Mesendoderm (in vitro differentiated cells): ENCODE measurements at regions not wholly inside any gene's neighbourhood (a gene's known extent, or its start where the extent isn't known, plus 50 kb on each side); places are given as distances from the start of the nearest gene placed in this dataset.
"Not testable (repeated sequence)": the region's sequence is repeated elsewhere in the genome, so short reads cannot be mapped to it uniquely, and the experiment has no call there.

Experiments used
- DNase-seq: peaks from one replicate; pipeline ENCODE4 v3.0.0; 2013
- H2AK5ac ChIP-seq: 2 replicates; pipeline ENCODE4 v1.6.1; 2013; ENCODE audit warnings: low read length, inconsistent platforms
- H2BK120ac ChIP-seq: 2 replicates; pipeline ENCODE4 v1.6.1; 2013; ENCODE audit warnings: low read depth, mild to moderate bottlenecking, low read length, moderate library complexity, mixed read lengths
- H2BK15ac ChIP-seq: replicated peaks from 2 replicates; pipeline ENCODE4 v1.6.1; 2013; ENCODE audit warnings: low read depth, mild to moderate bottlenecking, moderate library complexity
- H2BK5ac ChIP-seq: 2 replicates; pipeline ENCODE4 v1.6.1; 2013; ENCODE audit warnings: low read length, inconsistent platforms
- H3K18ac ChIP-seq: 2 replicates; pipeline ENCODE4 v1.6.1; 2013; ENCODE audit warnings: mild to moderate bottlenecking, low read length, mixed read lengths
- H3K23ac ChIP-seq: one replicate; pipeline ENCODE4 v1.6.1; 2013; ENCODE audit warnings: low read length
- H3K27ac ChIP-seq: 2 replicates; pipeline ENCODE4 v1.5.1; 2013; ENCODE audit warnings: low read depth, mild to moderate bottlenecking, inconsistent platforms, low read length, moderate library complexity
- H3K27me3 ChIP-seq: 2 replicates; pipeline ENCODE4 v1.6.1; 2013; ENCODE audit warnings: low read length, control low read depth, mild to moderate bottlenecking, inconsistent platforms; ENCODE audit not compliant: insufficient read depth, poor library complexity
- H3K36me3 ChIP-seq: 2 replicates; pipeline ENCODE4 v1.6.1; 2013; ENCODE audit warnings: low read length, inconsistent platforms; ENCODE audit not compliant: control insufficient read depth, insufficient read depth
- H3K4ac ChIP-seq: one replicate; pipeline ENCODE4 v1.6.1; 2013; ENCODE audit warnings: low read depth, mild to moderate bottlenecking, low read length, moderate library complexity
- H3K4me1 ChIP-seq: 2 replicates; pipeline ENCODE4 v1.6.1; 2013; ENCODE audit warnings: low read depth, low read length, inconsistent platforms; ENCODE audit not compliant: control insufficient read depth
- H3K4me2 ChIP-seq: 2 replicates; pipeline ENCODE4 v1.6.1; 2013; ENCODE audit warnings: low read length
- H3K4me3 ChIP-seq: 2 replicates; pipeline ENCODE4 v1.5.1; 2013; ENCODE audit warnings: mild to moderate bottlenecking, low read length
- H3K56ac ChIP-seq: one replicate; pipeline ENCODE4 v1.6.1; 2013; ENCODE audit warnings: low read length
- H3K79me1 ChIP-seq: 2 replicates; pipeline ENCODE4 v1.6.1; 2013; ENCODE audit warnings: low read length, inconsistent platforms
- H3K79me2 ChIP-seq: 2 replicates; pipeline ENCODE4 v1.6.1; 2013; ENCODE audit warnings: mild to moderate bottlenecking, low read length; ENCODE audit not compliant: control insufficient read depth, insufficient read depth
- H3K9ac ChIP-seq: 2 replicates; pipeline ENCODE4 v1.6.1; 2013; ENCODE audit warnings: low read length, inconsistent platforms
- H4K5ac ChIP-seq: one replicate; pipeline ENCODE4 v1.6.1; 2013; ENCODE audit warnings: low read length
- H4K8ac ChIP-seq: one replicate; pipeline ENCODE4 v1.6.1; 2013; ENCODE audit warnings: low read depth, mild to moderate bottlenecking, control low read depth, low read length, moderate library complexity
- WGBS: extraction: QIAGEN DNeasy Blood & Tissue Kit; methylation state at CpG from one replicate; pipeline ENCODE4 v1.1.7; 2013; ENCODE audit warnings: low lambda C conversion rate, missing lambda C conversion rate; ENCODE audit not compliant: insufficient coverage; ENCODE audit errors: extremely low coverage; 5-methylcytosine and 5-hydroxymethylcytosine counted together

DNA sequence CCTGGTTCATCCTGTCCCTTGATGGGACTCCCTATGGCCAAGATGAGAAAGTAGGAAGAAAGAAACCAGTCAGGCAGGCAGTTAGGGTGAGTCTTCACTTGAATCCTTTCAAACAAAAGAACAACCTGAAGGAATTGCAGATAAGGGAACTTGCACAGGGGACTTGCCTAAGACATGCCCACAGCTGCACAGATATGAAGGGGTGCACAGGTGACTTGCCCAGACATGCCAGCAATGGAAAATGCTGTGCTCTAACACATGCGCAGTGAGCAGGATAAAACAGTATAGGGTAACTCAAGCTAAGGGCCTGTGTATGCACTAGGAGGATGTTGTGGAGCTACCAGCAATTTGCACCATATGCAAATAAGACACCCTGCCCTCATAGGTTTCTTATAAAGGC is 404.6 kb upstream of the USP9Y start:
- no peak overlapping the region for H3K4ac ChIP-seq
- no peak overlapping the region for H3K4me2 ChIP-seq
- no peak overlapping the region for H3K23ac ChIP-seq
- no peak overlapping the region for H2BK15ac ChIP-seq
- no peaks in the 10 kb centered on the region for H3K79me2 ChIP-seq
- H2BK120ac ChIP-seq, result no peak overlapping the region
- no peak for DNase-seq
- no peak overlapping the region for H3K4me3 ChIP-seq
- H2AK5ac ChIP-seq, result no peak overlapping the region
- no peaks in the 10 kb centered on the region for H3K4me1 ChIP-seq
- H3K79me1 ChIP-seq, result no peaks in the 10 kb centered on the region
- H4K5ac ChIP-seq, result no peak overlapping the region
- no CpG with 5 or more reads among the region's 1 CpG for WGBS
- no peak overlapping the region for H3K18ac ChIP-seq
- H4K8ac ChIP-seq, result no peak overlapping the region
- no peak overlapping the region for H3K27ac ChIP-seq
- no peaks in the 10 kb centered on the region for H3K27me3 ChIP-seq
- no peaks in the 10 kb centered on the region for H3K36me3 ChIP-seq
- H3K9ac ChIP-seq, result no peak overlapping the region
- no peak overlapping the region for H3K56ac ChIP-seq
- H2BK5ac ChIP-seq, result no peak overlapping the region

DNA sequence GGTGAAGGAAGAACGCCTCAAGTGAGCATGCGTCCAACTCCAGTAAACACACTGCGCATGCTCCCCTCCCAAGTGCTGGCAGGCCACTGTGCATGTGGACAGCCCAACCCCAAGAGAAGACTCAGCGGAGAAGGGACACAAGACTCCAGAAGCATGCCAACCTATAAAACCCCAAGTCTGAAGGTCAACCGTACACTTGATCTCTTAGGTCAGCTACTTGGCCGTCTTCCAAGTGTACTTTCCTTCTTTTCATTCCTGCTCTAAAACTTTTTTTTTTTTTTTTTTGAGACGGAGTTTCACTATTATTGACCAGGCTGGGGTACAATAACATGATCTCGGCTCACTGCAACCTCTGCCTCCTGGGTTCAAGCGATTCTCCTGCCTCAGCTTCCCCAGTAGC is 401.2 kb upstream of the USP9Y start:
- H3K4me3 ChIP-seq, H2AK5ac ChIP-seq, H3K4me2 ChIP-seq, H2BK5ac ChIP-seq, H3K4me1 ChIP-seq, H3K23ac ChIP-seq, H2BK15ac ChIP-seq, H3K27me3 ChIP-seq, H3K4ac ChIP-seq, H3K27ac ChIP-seq, H4K5ac ChIP-seq, H4K8ac ChIP-seq, H3K18ac ChIP-seq, H3K56ac ChIP-seq, DNase-seq, H3K79me1 ChIP-seq, H3K79me2 ChIP-seq, H2BK120ac ChIP-seq, H3K36me3 ChIP-seq, H3K9ac ChIP-seq: not testable (repeated sequence)
- WGBS, result no CpG with 5 or more reads among the region's 9 CpGs

DNA sequence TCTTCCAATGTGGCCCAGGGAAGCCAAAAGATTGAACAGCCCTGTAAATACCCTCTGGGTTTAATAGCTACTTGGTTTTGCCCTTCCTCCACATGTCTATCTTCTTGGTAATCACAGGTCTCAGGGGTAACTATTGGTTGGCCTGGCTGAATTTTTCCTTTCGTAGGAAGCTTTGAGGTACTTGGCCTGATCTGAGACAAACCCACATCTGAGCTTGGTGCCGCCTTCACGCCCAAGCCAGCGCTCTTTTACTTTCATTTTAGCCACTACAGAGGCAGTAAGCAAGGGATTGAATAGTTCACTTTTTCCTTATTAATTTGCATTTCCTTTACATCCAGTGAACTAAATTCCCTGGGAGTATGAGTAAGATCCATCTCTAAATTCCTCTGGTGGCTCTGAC is 397.6 kb upstream of the USP9Y start:
- no peak for DNase-seq
- Histone ChIP-seq H3K4me3 (no peak overlapping the region), H3K56ac (no peak overlapping the region), H2BK120ac (no peak overlapping the region), H3K27me3 (no peaks in the 10 kb centered on the region), H3K4me1 (no peaks in the 10 kb centered on the region), H3K4ac (no peak overlapping the region), H4K8ac (no peak overlapping the region), H3K79me1 (no peaks in the 10 kb centered on the region), H3K79me2 (no peaks in the 10 kb centered on the region), H2BK5ac (no peak overlapping the region), H2BK15ac (no peak overlapping the region), H3K18ac (no peak overlapping the region), H3K36me3 (no peaks in the 10 kb centered on the region), H3K23ac (no peak overlapping the region), H2AK5ac (no peak overlapping the region), H3K4me2 (no peak overlapping the region), H4K5ac (no peak overlapping the region), H3K9ac (no peak overlapping the region), H3K27ac (no peak overlapping the region)
- no CpG with 5 or more reads among the region's 4 CpGs for WGBS

DNA sequence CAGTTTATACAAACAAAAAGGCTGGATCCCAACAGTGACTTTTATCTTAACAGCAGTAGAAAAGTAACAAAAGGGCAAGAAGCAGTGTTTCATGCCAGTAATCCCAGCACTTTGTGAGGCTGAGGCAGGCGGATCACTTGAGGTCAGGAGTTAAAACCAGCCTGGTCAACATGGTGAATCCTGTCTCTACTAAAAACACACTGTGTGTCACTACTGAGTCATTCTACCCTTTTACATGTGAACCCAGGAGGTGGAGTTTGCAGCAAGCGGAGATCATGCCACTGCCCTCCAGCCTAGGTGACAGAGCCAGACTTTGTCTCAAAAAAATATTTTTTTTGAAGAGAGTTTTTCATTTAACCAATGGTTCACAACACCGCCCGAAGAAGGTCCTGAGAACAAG is 395.6 kb upstream of the USP9Y start:
- H2BK15ac ChIP-seq, result no peak overlapping the region
- no peak overlapping the region for H2AK5ac ChIP-seq
- no peak overlapping the region for H3K4me2 ChIP-seq
- DNase-seq, result no peak
- no peak overlapping the region for H3K4me3 ChIP-seq
- H3K79me1 ChIP-seq, result no peaks in the 10 kb centered on the region
- no peak overlapping the region for H3K9ac ChIP-seq
- no peak overlapping the region for H2BK120ac ChIP-seq
- no peak overlapping the region for H3K56ac ChIP-seq
- no peak overlapping the region for H4K8ac ChIP-seq
- H3K36me3 ChIP-seq, result no peaks in the 10 kb centered on the region
- H3K27ac ChIP-seq, result no peak overlapping the region
- H3K18ac ChIP-seq, result no peak overlapping the region
- H4K5ac ChIP-seq, result no peak overlapping the region
- no CpG with 5 or more reads among the region's 4 CpGs for WGBS
- no peak overlapping the region for H3K23ac ChIP-seq
- no peaks in the 10 kb centered on the region for H3K4me1 ChIP-seq
- H3K4ac ChIP-seq, result no peak overlapping the region
- no peaks in the 10 kb centered on the region for H3K27me3 ChIP-seq
- H3K79me2 ChIP-seq, result no peaks in the 10 kb centered on the region
- H2BK5ac ChIP-seq, result no peak overlapping the region

DNA sequence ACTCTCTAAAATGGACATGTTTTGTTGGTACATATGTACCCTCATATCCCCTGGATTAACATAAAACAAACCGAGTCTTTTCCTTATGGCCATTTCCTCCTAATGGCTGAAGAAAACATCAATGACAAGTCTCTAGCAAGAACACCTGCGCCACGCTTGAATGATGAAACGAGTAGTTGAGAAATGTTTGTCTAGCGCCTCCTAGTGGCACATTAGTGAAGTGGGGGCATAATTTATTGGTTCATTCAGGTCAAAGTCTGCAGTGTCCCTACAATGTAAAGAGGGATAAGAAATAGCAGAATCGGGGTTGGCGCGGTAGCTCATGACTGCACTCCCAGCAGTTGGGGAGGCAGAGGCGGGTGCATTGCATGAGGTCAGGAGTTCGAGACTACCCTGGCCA is 391.8 kb upstream of the USP9Y start:
- no peak overlapping the region for H3K23ac ChIP-seq
- no peaks in the 10 kb centered on the region for H3K27me3 ChIP-seq
- H3K4me1 ChIP-seq, result no peaks in the 10 kb centered on the region
- no peaks in the 10 kb centered on the region for H3K36me3 ChIP-seq
- H2BK120ac ChIP-seq, result no peak overlapping the region
- H3K79me2 ChIP-seq, result no peaks in the 10 kb centered on the region
- H4K5ac ChIP-seq, result no peak overlapping the region
- H3K4ac ChIP-seq, result no peak overlapping the region
- H3K27ac ChIP-seq, result no peak overlapping the region
- no peak overlapping the region for H3K18ac ChIP-seq
- DNase-seq, result peak; percentile 5
- no peak overlapping the region for H3K4me3 ChIP-seq
- H3K9ac ChIP-seq, result no peak overlapping the region
- no CpG with 5 or more reads among the region's 10 CpGs for WGBS
- H3K4me2 ChIP-seq, result no peak overlapping the region
- H2BK15ac ChIP-seq, result no peak overlapping the region
- no peaks in the 10 kb centered on the region for H3K79me1 ChIP-seq
- no peak overlapping the region for H2AK5ac ChIP-seq
- no peak overlapping the region for H4K8ac ChIP-seq
- no peak overlapping the region for H3K56ac ChIP-seq
- H2BK5ac ChIP-seq, result no peak overlapping the region

DNA sequence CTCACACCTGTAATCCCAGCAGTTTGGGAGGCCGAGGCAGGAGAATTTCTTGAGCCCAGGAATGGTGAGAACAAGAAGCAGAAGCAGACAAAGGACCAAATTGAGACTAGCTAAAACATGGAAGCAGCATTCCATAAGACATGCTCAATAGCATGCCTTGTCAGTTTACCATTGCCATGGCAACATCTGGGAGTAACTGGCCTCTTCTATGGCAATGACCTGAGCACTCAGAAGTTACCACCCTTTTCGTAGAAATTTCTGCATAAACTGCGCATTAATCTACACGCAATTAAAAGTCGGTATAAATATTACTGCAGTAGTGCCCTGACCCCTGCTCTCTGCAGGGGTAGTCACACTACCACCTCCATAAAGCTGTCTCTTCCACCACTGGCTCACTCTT is 390.2 kb upstream of the USP9Y start:
- Histone ChIP-seq H2AK5ac (no peak overlapping the region), H3K4me3 (no peak overlapping the region), H4K5ac (no peak overlapping the region), H4K8ac (no peak overlapping the region), H3K4me2 (no peak overlapping the region), H3K4me1 (no peaks in the 10 kb centered on the region), H3K36me3 (no peaks in the 10 kb centered on the region), H3K4ac (no peak overlapping the region), H3K27me3 (no peaks in the 10 kb centered on the region), H3K56ac (no peak overlapping the region), H3K27ac (no peak overlapping the region), H2BK15ac (no peak overlapping the region), H3K9ac (no peak overlapping the region), H3K79me1 (no peaks in the 10 kb centered on the region), H3K79me2 (no peaks in the 10 kb centered on the region), H3K23ac (no peak overlapping the region), H2BK120ac (no peak overlapping the region), H2BK5ac (no peak overlapping the region), H3K18ac (no peak overlapping the region)
- no peak for DNase-seq
- no CpG with 5 or more reads among the region's 5 CpGs for WGBS
